GM12878 (cell line): ENCODE measurements at regions not wholly inside any gene's neighbourhood (a gene's known extent, or its start where the extent isn't known, plus 50 kb on each side); places are given as distances from the start of the nearest gene placed in this dataset.

Source experiments
- ATAC-seq: fragments of 200-7000 bp; cut with Tn5 transposase; 3 replicates; pipeline ENCODE4 v1.9.1; 2020; ENCODE audit warnings: mild to moderate bottlenecking, moderate library complexity
- BruUV-seq: library from RNA; stranded (reverse); fragments of 400-500 nt; replicated peaks from 2 replicates; lab custom pipeline; 2021; lab: Mats Ljungman, UMichigan
- CTCF ChIA-PET: fragments of 300-600 bp; sonication (Branson Sonifier 250); formaldehyde crosslinking; extraction: SDS; loops from one replicate; lab custom pipeline; 2021; ENCODE audit warnings: inconsistent platforms; lab: Yijun Ruan, JAX
- POLR2A ChIA-PET: fragments of 350-600 bp; formaldehyde crosslinking; extraction: SDS; loops from one replicate; lab custom pipeline; 2021; ENCODE audit warnings: inconsistent platforms; lab: Charles Lee
- RAD21 ChIA-PET: fragments of 300-600 bp; sonication (Branson Sonifier 250); formaldehyde crosslinking; loops from one replicate; lab custom pipeline; 2023; ENCODE audit warnings: antibody characterized with exemption; ENCODE audit not compliant: unreplicated experiment; lab: Charles Lee
- SMC1A ChIA-PET: fragments of 300-600 bp; sonication (Branson Sonifier 250); formaldehyde crosslinking; loops from one replicate; lab custom pipeline; 2023; ENCODE audit not compliant: unreplicated experiment, uncharacterized antibody; lab: Charles Lee
- DNase-seq: peaks from one replicate; pipeline ENCODE4 v3.0.0-alpha.2; 2011; ENCODE audit warnings: low read depth, low spot score
- FAIRE-seq: peaks from 3 replicates; lab custom pipeline; 2011; peaks lifted over from hg19 to GRCh38; lab: Jason Lieb, UNC
- H2AFZ ChIP-seq: 2 replicates; pipeline ENCODE4 v1.6.0; 2011; ENCODE audit warnings: low read depth, low read length, control low read depth; ENCODE audit not compliant: control insufficient read depth
- H3K27ac ChIP-seq: 2 replicates; pipeline ENCODE4 v1.5.1; 2011; ENCODE audit warnings: control low read depth; ENCODE audit not compliant: control insufficient read depth, insufficient read depth
- H3K27me3 ChIP-seq, 2 experiments: replicated peaks in 1 of 2; 2 replicates each; pipeline versions ENCODE4 v1.6.0 to v1.6.1; 2011; ENCODE audit warnings: low read length in 1 of 2; ENCODE audit not compliant: control insufficient read depth in 2 of 2, insufficient read depth in 2 of 2
- H3K36me3 ChIP-seq, 2 experiments: 2 replicates each; pipeline ENCODE4 v1.5.1; 2011; ENCODE audit warnings: low read length in 1 of 2; ENCODE audit not compliant: control insufficient read depth in 2 of 2, insufficient read depth in 2 of 2
- H3K4me1 ChIP-seq: 2 replicates; pipeline ENCODE4 v1.6.1; 2011; ENCODE audit warnings: mild to moderate bottlenecking, low read length, moderate library complexity, mixed read lengths; ENCODE audit not compliant: control insufficient read depth, insufficient read depth
- H3K4me2 ChIP-seq: 2 replicates; pipeline ENCODE4 v1.6.0; 2011; ENCODE audit warnings: control low read depth; ENCODE audit not compliant: control insufficient read depth, insufficient read depth
- H3K4me3 ChIP-seq: fragments of 200-600 bp; sonication (generic); 2 replicates; pipeline ENCODE4 v1.5.1; 2016
- H3K79me2 ChIP-seq: 2 replicates; pipeline ENCODE4 v1.6.0; 2011; ENCODE audit warnings: low read length; ENCODE audit not compliant: control insufficient read depth, insufficient read depth
- H3K9ac ChIP-seq: 2 replicates; pipeline ENCODE4 v1.8.0; 2011; ENCODE audit warnings: low read length, control low read depth, mixed read lengths; ENCODE audit not compliant: control insufficient read depth, insufficient read depth
- H3K9me3 ChIP-seq: replicated peaks from 3 replicates; pipeline ENCODE4 v1.5.1; 2011; ENCODE audit warnings: mild to moderate bottlenecking, low read length; ENCODE audit not compliant: control insufficient read depth, insufficient read depth
- H4K20me1 ChIP-seq: 2 replicates; pipeline ENCODE4 v1.6.0; 2011; ENCODE audit not compliant: control insufficient read depth, insufficient read depth
- EGR1 ChIP-seq, 2 experiments: IDR thresholded peaks; 1 replicate in 1 of 2; 2 replicates in 1 of 2; pipeline ENCODE4 v1.6.1; 2011 to 2012; ENCODE audit warnings: low read depth in 2 of 2, low read length in 2 of 2, borderline replicate concordance in 1 of 2, mild to moderate bottlenecking in 1 of 2, moderate library complexity in 1 of 2
- HCFC1 ChIP-seq: fragments of 150-350 bp; IDR thresholded peaks from 2 replicates; pipeline ENCODE4 v1.6.1; 2014; ENCODE audit warnings: low read length
- IKZF2 ChIP-seq, 2 experiments: fragments of 450-650 bp; IDR thresholded peaks; 2 replicates each; pipeline ENCODE4 v1.6.1; 2017; ENCODE audit warnings: mild to moderate bottlenecking in 2 of 2, moderate library complexity in 2 of 2
- MEF2B ChIP-seq: fragments of 450-650 bp; IDR thresholded peaks from 2 replicates; pipeline ENCODE4 v1.6.1; 2018; ENCODE audit warnings: mild to moderate bottlenecking, moderate library complexity; ENCODE audit not compliant: partially characterized antibody, poor library complexity, severe bottlenecking
- MTA3 ChIP-seq: IDR thresholded peaks from 2 replicates; pipeline ENCODE4 v1.6.1; 2012; ENCODE audit warnings: low read length, inconsistent platforms, borderline replicate concordance
- NRF1 ChIP-seq: conservative IDR thresholded peaks from 2 replicates; pipeline ENCODE4 v1.6.1; 2011; ENCODE audit warnings: mild to moderate bottlenecking, low read depth, low read length, improper control_type of control experiment
- PAX8 ChIP-seq: fragments of 450-650 bp; IDR thresholded peaks from 2 replicates; pipeline ENCODE4 v1.6.1; 2017; ENCODE audit warnings: mild to moderate bottlenecking, moderate library complexity
- POLR2AphosphoS5 ChIP-seq: IDR thresholded peaks from 2 replicates; pipeline ENCODE4 v1.6.1; 2011; ENCODE audit warnings: mild to moderate bottlenecking, low read length, inconsistent platforms
- SP1 ChIP-seq: IDR thresholded peaks from one replicate; pipeline ENCODE4 v1.6.1; 2011; ENCODE audit warnings: low read depth, low read length
- SPI1 ChIP-seq: IDR thresholded peaks from 2 replicates; pipeline ENCODE4 v1.6.1; 2011; ENCODE audit warnings: low read depth, mild to moderate bottlenecking, low read length, moderate library complexity, borderline replicate concordance; ENCODE audit not compliant: insufficient read depth
- TAF1 ChIP-seq: IDR thresholded peaks from 2 replicates; pipeline ENCODE4 v1.6.1; 2011; ENCODE audit warnings: mild to moderate bottlenecking, low read depth, low read length, borderline replicate concordance
- TCF12 ChIP-seq: IDR thresholded peaks from 2 replicates; pipeline ENCODE4 v1.6.1; 2011; ENCODE audit warnings: low read depth, mild to moderate bottlenecking, low read length
- TCF3 ChIP-seq: IDR thresholded peaks from 2 replicates; pipeline ENCODE4 v1.6.1; 2012; ENCODE audit warnings: low read depth, mild to moderate bottlenecking, low read length, borderline replicate concordance; ENCODE audit not compliant: insufficient read depth
- ZNF622 ChIP-seq: fragments of 450-650 bp; IDR thresholded peaks from 2 replicates; pipeline ENCODE4 v1.6.1; 2017; ENCODE audit warnings: mild to moderate bottlenecking, inconsistent platforms
- WGBS: methylation state at CpG from one replicate; pipeline ENCODE4 v1.1.6; 2016; ENCODE audit warnings: low lambda C conversion rate; ENCODE audit not compliant: insufficient replicate concordance, insufficient coverage; ENCODE audit errors: missing lambda C conversion rate; 5-methylcytosine and 5-hydroxymethylcytosine counted together
- in situ Hi-C: fragments of 300-500 bp; cut with MboI; formaldehyde crosslinking; loops from 9 replicates; pipeline ENCODE4 v1.14.3; 2018; ENCODE audit warnings: mixed read lengths
- intact Hi-C: fragments of 100-400 bp; cut with micrococcal nuclease; formaldehyde crosslinking; loops from one replicate; pipeline ENCODE4 v1.14.2; 2022; ENCODE audit not compliant: unreplicated experiment
- TF ChIP-seq, protein P1 (sequence below): fragments of 450-650 bp; IDR thresholded peaks from 2 replicates; pipeline ENCODE4 v1.6.1; 2017; ENCODE audit warnings: mild to moderate bottlenecking, low read depth, inconsistent platforms; ENCODE audit not compliant: poor library complexity, severe bottlenecking
- TF ChIP-seq, protein P2 (sequence below): IDR thresholded peaks from 2 replicates; pipeline ENCODE4 v1.6.1; 2012; ENCODE audit warnings: mild to moderate bottlenecking, low read depth, low read length
- TF ChIP-seq, protein P3 (sequence below), 3 experiments: IDR thresholded peaks in 2 of 3; conservative IDR thresholded peaks in 1 of 3; 2 replicates each; pipeline ENCODE4 v1.5.1; 2011; ENCODE audit warnings: low read depth in 3 of 3, low read length in 3 of 3, mild to moderate bottlenecking in 3 of 3, control low read depth in 2 of 3, moderate library complexity in 2 of 3, inconsistent platforms in 1 of 3, mixed read lengths in 1 of 3; ENCODE audit not compliant: control insufficient read depth in 2 of 3, insufficient read depth in 1 of 3; ENCODE audit errors: extremely low read depth in 1 of 3

DNA sequence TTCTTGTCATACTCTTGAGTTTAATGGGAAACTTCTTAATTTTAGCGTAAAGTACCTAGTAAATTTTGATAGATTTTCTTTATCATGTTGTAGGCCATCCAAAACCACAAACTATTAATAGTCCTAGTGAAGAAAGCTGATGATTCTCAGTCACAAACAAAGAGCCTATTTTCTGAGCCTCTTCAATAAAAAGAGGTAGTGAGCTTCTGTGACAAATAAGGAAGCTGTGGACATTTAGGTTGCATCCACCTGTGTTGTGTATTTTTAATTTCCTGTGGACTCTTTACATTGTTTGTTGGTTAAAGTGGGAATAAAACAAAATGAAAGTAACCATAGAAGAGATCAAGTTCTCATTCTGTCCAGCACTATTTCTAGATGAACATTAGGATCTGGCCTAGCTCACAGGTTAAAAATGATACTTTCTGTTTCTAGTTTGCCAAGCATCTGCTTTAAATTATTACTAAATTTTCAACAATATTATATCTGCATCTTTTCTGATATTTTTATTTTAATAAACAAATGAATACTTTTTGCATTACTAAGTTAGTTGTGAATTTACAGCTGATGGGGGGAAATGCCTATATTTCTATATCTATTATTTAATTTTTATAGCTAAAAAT, 702.2 kb upstream of the ADGRL4 start:
- Histone ChIP-seq H3K9me3 (no peaks in the 10 kb centered on the region; the same call in 1 of the 3 replicates), H3K4me2 (no peak overlapping the region), H2AFZ (no peak overlapping the region), H3K4me1 (peaks cover 13% of the 10 kb centered on the region), H3K79me2 (no peaks in the 10 kb centered on the region), H3K27ac (no peak overlapping the region), H4K20me1 (no peaks in the 10 kb centered on the region), H3K4me3 (no peak overlapping the region), H3K36me3 (no peaks in the 10 kb centered on the region), H3K9ac (no peak overlapping the region), H3K27me3 (no peaks in the 10 kb centered on the region)
- BruUV-seq: no TSS peak
- RAD21 ChIA-PET: interaction anchor here (0.9 kb wide), 1 partner anchor 21 kb away, joined by 3 read pairs; no protein-coding TSS in a partner anchor
- DNase-seq (no peak), ATAC-seq (no peak), FAIRE-seq (no peak)
- intact Hi-C loops: no loop called here
- WGBS: 90% methylated on average over 1 of the region's 1 CpG
- SMC1A ChIA-PET: interaction anchor here (0.9 to 1.1 kb wide), 2 partner anchors 14 to 49 kb away, joined by 3 read pairs; no protein-coding TSS in a partner anchor
- in situ Hi-C loops: no loop called here
- CTCF ChIA-PET: no interaction called here
- POLR2A ChIA-PET: interaction anchor here (0.6 kb wide), 1 partner anchor 1667 kb away, joined by 5 read pairs; no protein-coding TSS in a partner anchor
- no peak for TF ChIP-seq HCFC1
- TF ChIP-seq TCF3: no peak
- TF ChIP-seq SPI1: no peak
- no peak for TF ChIP-seq PAX8
- TF ChIP-seq POLR2AphosphoS5: no peak
- TF ChIP-seq, protein P1, sequence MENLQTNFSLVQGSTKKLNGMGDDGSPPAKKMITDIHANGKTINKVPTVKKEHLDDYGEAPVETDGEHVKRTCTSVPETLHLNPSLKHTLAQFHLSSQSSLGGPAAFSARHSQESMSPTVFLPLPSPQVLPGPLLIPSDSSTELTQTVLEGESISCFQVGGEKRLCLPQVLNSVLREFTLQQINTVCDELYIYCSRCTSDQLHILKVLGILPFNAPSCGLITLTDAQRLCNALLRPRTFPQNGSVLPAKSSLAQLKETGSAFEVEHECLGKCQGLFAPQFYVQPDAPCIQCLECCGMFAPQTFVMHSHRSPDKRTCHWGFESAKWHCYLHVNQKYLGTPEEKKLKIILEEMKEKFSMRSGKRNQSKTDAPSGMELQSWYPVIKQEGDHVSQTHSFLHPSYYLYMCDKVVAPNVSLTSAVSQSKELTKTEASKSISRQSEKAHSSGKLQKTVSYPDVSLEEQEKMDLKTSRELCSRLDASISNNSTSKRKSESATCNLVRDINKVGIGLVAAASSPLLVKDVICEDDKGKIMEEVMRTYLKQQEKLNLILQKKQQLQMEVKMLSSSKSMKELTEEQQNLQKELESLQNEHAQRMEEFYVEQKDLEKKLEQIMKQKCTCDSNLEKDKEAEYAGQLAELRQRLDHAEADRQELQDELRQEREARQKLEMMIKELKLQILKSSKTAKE: no peak
- TF ChIP-seq TCF12: no peak
- no peak for TF ChIP-seq MEF2B
- TF ChIP-seq EGR1 (IDR thresholded peaks at IDR 0.05; ENCODE audit: borderline replicate concordance in 1 of 2, low read depth in 2 of 2, low read length in 2 of 2): no peak
- TF ChIP-seq NRF1: no peak
- TF ChIP-seq ZNF622: no peak
- TF ChIP-seq MTA3: no peak
- TF ChIP-seq, protein P2, sequence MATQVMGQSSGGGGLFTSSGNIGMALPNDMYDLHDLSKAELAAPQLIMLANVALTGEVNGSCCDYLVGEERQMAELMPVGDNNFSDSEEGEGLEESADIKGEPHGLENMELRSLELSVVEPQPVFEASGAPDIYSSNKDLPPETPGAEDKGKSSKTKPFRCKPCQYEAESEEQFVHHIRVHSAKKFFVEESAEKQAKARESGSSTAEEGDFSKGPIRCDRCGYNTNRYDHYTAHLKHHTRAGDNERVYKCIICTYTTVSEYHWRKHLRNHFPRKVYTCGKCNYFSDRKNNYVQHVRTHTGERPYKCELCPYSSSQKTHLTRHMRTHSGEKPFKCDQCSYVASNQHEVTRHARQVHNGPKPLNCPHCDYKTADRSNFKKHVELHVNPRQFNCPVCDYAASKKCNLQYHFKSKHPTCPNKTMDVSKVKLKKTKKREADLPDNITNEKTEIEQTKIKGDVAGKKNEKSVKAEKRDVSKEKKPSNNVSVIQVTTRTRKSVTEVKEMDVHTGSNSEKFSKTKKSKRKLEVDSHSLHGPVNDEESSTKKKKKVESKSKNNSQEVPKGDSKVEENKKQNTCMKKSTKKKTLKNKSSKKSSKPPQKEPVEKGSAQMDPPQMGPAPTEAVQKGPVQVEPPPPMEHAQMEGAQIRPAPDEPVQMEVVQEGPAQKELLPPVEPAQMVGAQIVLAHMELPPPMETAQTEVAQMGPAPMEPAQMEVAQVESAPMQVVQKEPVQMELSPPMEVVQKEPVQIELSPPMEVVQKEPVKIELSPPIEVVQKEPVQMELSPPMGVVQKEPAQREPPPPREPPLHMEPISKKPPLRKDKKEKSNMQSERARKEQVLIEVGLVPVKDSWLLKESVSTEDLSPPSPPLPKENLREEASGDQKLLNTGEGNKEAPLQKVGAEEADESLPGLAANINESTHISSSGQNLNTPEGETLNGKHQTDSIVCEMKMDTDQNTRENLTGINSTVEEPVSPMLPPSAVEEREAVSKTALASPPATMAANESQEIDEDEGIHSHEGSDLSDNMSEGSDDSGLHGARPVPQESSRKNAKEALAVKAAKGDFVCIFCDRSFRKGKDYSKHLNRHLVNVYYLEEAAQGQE: no peak
- TF ChIP-seq IKZF2 (IDR thresholded peaks at IDR 0.05): no peak
- no peak for TF ChIP-seq SP1
- TF ChIP-seq TAF1: no peak
- TF ChIP-seq, protein P3, sequence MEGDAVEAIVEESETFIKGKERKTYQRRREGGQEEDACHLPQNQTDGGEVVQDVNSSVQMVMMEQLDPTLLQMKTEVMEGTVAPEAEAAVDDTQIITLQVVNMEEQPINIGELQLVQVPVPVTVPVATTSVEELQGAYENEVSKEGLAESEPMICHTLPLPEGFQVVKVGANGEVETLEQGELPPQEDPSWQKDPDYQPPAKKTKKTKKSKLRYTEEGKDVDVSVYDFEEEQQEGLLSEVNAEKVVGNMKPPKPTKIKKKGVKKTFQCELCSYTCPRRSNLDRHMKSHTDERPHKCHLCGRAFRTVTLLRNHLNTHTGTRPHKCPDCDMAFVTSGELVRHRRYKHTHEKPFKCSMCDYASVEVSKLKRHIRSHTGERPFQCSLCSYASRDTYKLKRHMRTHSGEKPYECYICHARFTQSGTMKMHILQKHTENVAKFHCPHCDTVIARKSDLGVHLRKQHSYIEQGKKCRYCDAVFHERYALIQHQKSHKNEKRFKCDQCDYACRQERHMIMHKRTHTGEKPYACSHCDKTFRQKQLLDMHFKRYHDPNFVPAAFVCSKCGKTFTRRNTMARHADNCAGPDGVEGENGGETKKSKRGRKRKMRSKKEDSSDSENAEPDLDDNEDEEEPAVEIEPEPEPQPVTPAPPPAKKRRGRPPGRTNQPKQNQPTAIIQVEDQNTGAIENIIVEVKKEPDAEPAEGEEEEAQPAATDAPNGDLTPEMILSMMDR (IDR thresholded peaks at IDR 0.05 in 2 of 3, conservative IDR thresholded peaks at IDR 0.05 in 1 of 3; ENCODE audit: control insufficient read depth in 2 of 3, extremely low read depth in 1 of 3, insufficient read depth in 1 of 3, low read depth in 3 of 3, low read length in 3 of 3): no peak
